H1 (cell line): ENCODE measurements at regions not wholly inside any gene's neighbourhood (a gene's known extent, or its start where the extent isn't known, plus 50 kb on each side); places are given as distances from the start of the nearest gene placed in this dataset.

ENCODE experiments used
- CEBPB ChIP-seq: IDR thresholded peaks from 2 replicates; pipeline ENCODE4 v1.6.1; 2012; ENCODE audit warnings: low read depth, low read length
- CTCF ChIP-seq, 3 experiments: IDR thresholded peaks; 1 replicate in 2 of 3; 2 replicates in 1 of 3; pipeline versions ENCODE4 v1.5.1 to v1.6.1; 2011; ENCODE audit warnings: low read length in 3 of 3, mild to moderate bottlenecking in 3 of 3, inconsistent platforms in 2 of 3, low read depth in 1 of 3, moderate library complexity in 1 of 3; ENCODE audit not compliant: insufficient read depth in 1 of 3; ENCODE audit errors: control extremely low read depth in 1 of 3
- EZH2 ChIP-seq: fragments of 200-600 bp; sonication (generic); IDR thresholded peaks from 2 replicates; pipeline ENCODE4 v1.7.1; 2012; ENCODE audit warnings: low read depth, mild to moderate bottlenecking, moderate library complexity, low read length, inconsistent platforms; ENCODE audit not compliant: severe bottlenecking

GRCh38 chr6:74807674-74808073 lies 398.2 kb downstream of the COL12A1 start:
- no peak for TF ChIP-seq EZH2
- TF ChIP-seq CEBPB, result no peak
- no peak for TF ChIP-seq CTCF (IDR thresholded peaks at IDR 0.05; ENCODE audit: control extremely low read depth in 1 of 3, insufficient read depth in 1 of 3, low read depth in 1 of 3, low read length in 3 of 3)
